Activated T-helper 1 cell treated with anti-CD3 and anti-CD28 coated beads, Interleukin-12 subunit alpha, Interleukin-12 subunit beta, Interleukin-2, Interleukin-4 antibody, amounts not matched to agents 30 ng/mL and 10 ng/mL and 1 ng/mL, durations not matched to agents 14 hours and 24 hours and 36 hours (primary cell): ENCODE measurements at regions not wholly inside any gene's neighbourhood (a gene's known extent, or its start where the extent isn't known, plus 50 kb on each side); places are given as distances from the start of the nearest gene placed in this dataset.
"Not testable (repeated sequence)": the region's sequence is repeated elsewhere in the genome, so short reads cannot be mapped to it uniquely, and the experiment has no call there.

ENCODE experiments used
- DNase-seq: peaks from one replicate; pipeline ENCODE4 v3.0.0; 2021; ENCODE audit warnings: low spot score
- H3K27ac Mint-ChIP-seq: one replicate; pipeline ENCODE4 v1.8.0; 2021; ENCODE audit warnings: mild to moderate bottlenecking, mixed read lengths
- H3K27me3 Mint-ChIP-seq: one replicate; pipeline ENCODE4 v1.8.0; 2022; ENCODE audit warnings: mild to moderate bottlenecking, moderate library complexity, mixed read lengths; ENCODE audit not compliant: insufficient read depth
- H3K36me3 Mint-ChIP-seq: one replicate; pipeline ENCODE4 v1.8.0; 2021; ENCODE audit warnings: low read depth, mixed read lengths
- H3K4me1 Mint-ChIP-seq: one replicate; pipeline ENCODE4 v1.8.0; 2021; ENCODE audit warnings: low read depth, mixed read lengths
- H3K4me3 Mint-ChIP-seq: one replicate; pipeline ENCODE4 v1.8.0; 2021; ENCODE audit warnings: mild to moderate bottlenecking, moderate library complexity, mixed read lengths
- H3K9me3 Mint-ChIP-seq: one replicate; pipeline ENCODE4 v1.8.0; 2021; ENCODE audit warnings: mixed read lengths
- intact Hi-C: fragments of 100-400 bp; cut with micrococcal nuclease; formaldehyde crosslinking; loops from one replicate; pipeline ENCODE4 v1.15.1; 2024

GRCh38 chr20:50451792-50452425 is 58.3 kb upstream of the PTPN1 start:
- H3K36me3 Mint-ChIP-seq, intact Hi-C loops, H3K4me3 Mint-ChIP-seq, H3K9me3 Mint-ChIP-seq, DNase-seq: not testable (repeated sequence)
- Mint-ChIP-seq H3K27me3 (peaks cover 31% of the 10 kb centered on the region), H3K4me1 (peaks cover 32% of the 10 kb centered on the region), H3K27ac (peak overlapping the region; percentile 75)

GRCh38 chr20:50453533-50454244 is 56.5 kb upstream of the PTPN1 start:
- intact Hi-C loops: no loop called here
- DNase-seq: no peak
- Mint-ChIP-seq H3K4me3 (no peak overlapping the region), H3K27ac (no peak overlapping the region), H3K27me3 (peaks cover 30% of the 10 kb centered on the region), H3K36me3 (peaks cover 6% of the 10 kb centered on the region), H3K4me1 (peaks cover 35% of the 10 kb centered on the region), H3K9me3 (no peaks in the 10 kb centered on the region)

GRCh38 chr20:50455245-50455644 is 54.9 kb upstream of the PTPN1 start:
- H3K4me1 Mint-ChIP-seq: peaks cover 31% of the 10 kb centered on the region
- H3K9me3 Mint-ChIP-seq, H3K4me3 Mint-ChIP-seq, DNase-seq, intact Hi-C loops, H3K27ac Mint-ChIP-seq, H3K36me3 Mint-ChIP-seq: not testable (repeated sequence)
- peaks cover 22% of the 10 kb centered on the region for H3K27me3 Mint-ChIP-seq

GRCh38 chr20:50455656-50456451 is 54.3 kb upstream of the PTPN1 start:
- Mint-ChIP-seq H3K9me3 (no peaks in the 10 kb centered on the region), H3K36me3 (peaks cover 6% of the 10 kb centered on the region), H3K27ac (no peak overlapping the region), H3K4me1 (peaks cover 30% of the 10 kb centered on the region), H3K27me3 (peaks cover 20% of the 10 kb centered on the region), H3K4me3 (no peak overlapping the region)
- no peak for DNase-seq
- intact Hi-C loops: no loop called here

GRCh38 chr20:50456452-50457324 is 53.5 kb upstream of the PTPN1 start:
- H3K27me3 Mint-ChIP-seq: peaks cover 14% of the 10 kb centered on the region
- H3K4me1 Mint-ChIP-seq: peaks cover 24% of the 10 kb centered on the region
- peaks cover 6% of the 10 kb centered on the region for H3K36me3 Mint-ChIP-seq
- H3K27ac Mint-ChIP-seq: no peak overlapping the region
- no peaks in the 10 kb centered on the region for H3K9me3 Mint-ChIP-seq
- intact Hi-C loops: no loop called here
- DNase-seq: no peak
- no peak overlapping the region for H3K4me3 Mint-ChIP-seq

- peaks cover 4% of the 10 kb centered on the region for H3K27me3 Mint-ChIP-seq
Measured at GRCh38 chr20:50459124-50459918, 50.9 kb upstream of the PTPN1 start.

GRCh38 chr20:50460115-50460607 is 50.0 kb upstream of the PTPN1 start:
- H3K9me3 Mint-ChIP-seq: no peaks in the 10 kb centered on the region
- intact Hi-C loops: loop anchor here (1.0 to 10.0 kb wide), 6 partner anchors 73 to 478 kb away; partner anchors contain the start of genes CEBPB, SNAI1 and UBE2V1
- no peak for DNase-seq
- H3K27ac Mint-ChIP-seq: no peak overlapping the region
- H3K27me3 Mint-ChIP-seq: peaks cover 4% of the 10 kb centered on the region
- H3K4me1 Mint-ChIP-seq: peaks cover 25% of the 10 kb centered on the region
- H3K4me3 Mint-ChIP-seq: no peak overlapping the region
- peaks cover 2% of the 10 kb centered on the region for H3K36me3 Mint-ChIP-seq

More at GRCh38 chr20:50459124-50459918, 50.9 kb upstream of the PTPN1 start:
- peaks cover 2% of the 10 kb centered on the region for H3K36me3 Mint-ChIP-seq
- H3K9me3 Mint-ChIP-seq: no peaks in the 10 kb centered on the region
- H3K4me3 Mint-ChIP-seq: no peak overlapping the region
- H3K27ac Mint-ChIP-seq: no peak overlapping the region
- intact Hi-C loops: no loop called here
- no peak for DNase-seq
- H3K4me1 Mint-ChIP-seq: peaks cover 20% of the 10 kb centered on the region
